ENCODE measurements at regions not wholly inside any gene's neighbourhood (a gene's known extent, or its start where the extent isn't known, plus 50 kb on each side); places are given as distances from the start of the nearest gene placed in this dataset.

DNA sequence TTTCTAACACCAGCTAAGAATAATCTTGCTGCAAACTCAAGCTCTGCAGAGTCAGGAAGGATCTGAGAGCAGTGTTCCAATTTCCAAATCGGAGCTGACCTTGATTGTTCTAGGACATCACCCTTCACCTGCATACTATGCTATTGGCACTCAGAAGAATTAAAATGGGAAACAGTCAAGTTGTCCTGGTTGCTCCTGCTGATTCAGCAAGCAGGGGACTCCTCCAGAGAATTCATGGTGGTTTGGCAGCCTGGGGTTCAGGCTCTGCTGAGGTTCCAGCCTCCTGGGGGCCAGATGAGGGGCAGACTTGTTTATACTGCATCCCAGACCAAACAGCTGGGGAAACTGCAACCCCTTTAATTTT is 213.7 kb upstream of the ADAMTS9 start:
- DNase-seq (ENCODE audit: low read depth in 2 of 2): peak in 1 of 2 donors; percentile 58
- H3K4me3 ChIP-seq (replicated peaks in 1 of 2; ENCODE audit: low read depth in 2 of 2, low read length in 2 of 2): no peak overlapping the region
- TF ChIP-seq CTCF (IDR thresholded peaks at IDR 0.05; ENCODE audit: low read depth, low read length): no peak

DNA sequence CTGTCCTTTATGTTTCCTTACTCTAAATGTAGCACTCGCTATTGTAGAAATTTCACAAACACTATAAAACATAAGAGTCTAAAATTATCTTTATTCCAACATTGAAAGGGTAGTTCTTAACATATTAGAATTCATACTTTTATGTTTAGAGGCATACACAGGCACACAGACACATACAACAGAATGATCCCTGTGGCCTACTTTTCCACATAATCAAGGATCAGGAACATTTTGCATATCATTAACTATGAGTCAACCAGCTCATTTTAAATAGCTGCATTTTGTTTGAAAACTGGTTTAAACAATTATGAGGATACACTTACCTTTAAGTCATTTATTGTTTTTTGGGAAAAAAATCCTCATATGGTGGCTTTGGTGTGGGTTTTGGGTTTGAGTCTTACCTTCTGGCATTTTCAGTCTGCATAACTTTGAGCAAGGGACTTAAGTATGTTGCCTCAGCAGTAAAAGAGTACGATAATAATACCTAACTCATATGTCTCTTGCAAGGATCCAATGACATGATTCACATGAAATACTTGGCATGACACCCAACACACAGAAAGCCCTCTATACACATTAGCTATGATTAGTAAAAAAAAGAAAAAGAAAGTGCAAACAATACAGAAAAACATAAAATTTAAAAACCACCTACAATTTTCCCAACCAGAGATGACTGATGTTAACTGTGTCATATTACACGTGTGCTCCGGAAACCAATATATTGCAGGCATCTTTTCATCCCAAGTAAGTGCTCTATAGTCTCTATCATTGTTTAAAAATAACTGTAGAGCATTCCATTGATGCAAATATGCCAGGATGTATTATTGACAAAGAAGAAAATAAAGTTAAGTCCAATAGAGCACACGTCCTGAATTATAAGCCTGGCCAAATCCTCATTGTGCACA is 213.1 kb upstream of the ADAMTS9 start:
- DNase-seq (ENCODE audit: low read depth in 2 of 2): peak; percentile 53 to 68
- no peak overlapping the region for H3K4me3 ChIP-seq (replicated peaks in 1 of 2; ENCODE audit: low read depth in 2 of 2, low read length in 2 of 2)
- no peak for TF ChIP-seq CTCF (IDR thresholded peaks at IDR 0.05; ENCODE audit: low read depth, low read length)

DNA sequence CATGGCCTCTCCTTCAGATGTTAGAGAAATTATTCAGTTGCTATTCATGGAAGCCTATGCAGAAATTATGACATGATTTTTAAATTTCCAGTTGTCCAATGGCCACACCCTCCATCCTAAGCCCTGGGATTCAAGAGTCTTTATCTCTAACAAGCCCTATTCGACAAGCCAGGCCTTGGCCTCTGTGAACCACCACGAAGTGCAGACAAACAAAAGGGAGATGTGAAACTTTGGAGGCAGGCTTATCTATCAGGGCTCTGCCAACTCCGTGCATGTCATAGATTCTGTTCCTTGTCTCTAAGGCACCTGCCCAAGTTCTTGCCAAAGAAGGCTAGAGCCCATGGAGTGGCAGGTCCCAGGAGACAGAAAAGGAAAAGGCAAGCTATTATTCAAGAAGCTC is 212.4 kb upstream of the ADAMTS9 start:
- DNase-seq (ENCODE audit: low read depth in 2 of 2): no peak
- H3K4me3 ChIP-seq (replicated peaks in 1 of 2; ENCODE audit: low read depth in 2 of 2, low read length in 2 of 2): no peak overlapping the region
- no peak for TF ChIP-seq CTCF (IDR thresholded peaks at IDR 0.05; ENCODE audit: low read depth, low read length)

- no peak for TF ChIP-seq CTCF (IDR thresholded peaks at IDR 0.05; ENCODE audit: low read depth, low read length)
- no peak overlapping the region for H3K4me3 ChIP-seq (replicated peaks in 1 of 2; ENCODE audit: low read depth in 2 of 2, low read length in 2 of 2)
- peak in 1 of 2 donors; percentile 43 for DNase-seq (ENCODE audit: low read depth in 2 of 2)
Measured at GRCh38 chr3:64898941-64899340, 211.1 kb upstream of the ADAMTS9 start.

DNA sequence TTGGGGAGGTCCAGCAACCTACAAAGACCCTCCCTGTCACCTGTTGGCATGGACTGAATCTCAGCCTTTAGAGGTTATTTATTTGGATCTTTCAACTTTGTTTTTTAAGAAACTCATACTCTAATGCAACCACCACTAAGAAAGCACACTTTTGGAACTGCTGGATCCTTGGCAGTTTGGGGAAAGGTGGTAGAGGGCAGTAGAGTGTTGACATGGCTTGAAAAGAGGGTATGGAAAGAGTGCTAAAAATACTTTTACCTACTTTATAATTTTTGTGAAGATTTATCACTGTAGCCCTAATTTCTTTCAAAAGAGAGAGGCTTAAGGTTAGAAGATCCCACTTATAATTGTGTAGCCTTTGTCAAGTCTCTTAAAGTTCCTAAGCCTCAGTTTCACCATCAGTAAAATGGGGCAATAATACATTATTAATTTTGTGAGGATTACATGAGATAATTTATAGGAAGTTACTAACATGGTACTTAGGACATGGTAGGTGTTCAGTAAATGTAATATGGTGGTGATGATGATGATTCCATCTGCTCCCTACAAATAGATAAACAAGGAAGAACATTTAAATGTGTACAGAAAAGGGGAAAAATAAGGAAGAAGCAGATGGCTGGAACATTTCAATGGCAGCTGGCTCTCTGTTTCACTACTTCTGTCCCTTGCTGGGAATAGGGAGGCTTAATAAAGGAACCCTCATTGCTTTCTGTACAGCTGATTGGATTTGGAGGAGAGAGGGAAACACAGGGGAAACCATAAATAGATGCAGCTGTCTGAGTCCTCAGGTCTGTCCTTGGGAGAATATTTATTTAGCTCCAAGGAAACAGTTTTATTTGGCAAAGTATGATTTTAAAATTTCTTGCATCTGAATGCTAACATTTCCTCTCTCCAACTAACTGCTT is 208.4 kb upstream of the ADAMTS9 start:
- TF ChIP-seq CTCF (IDR thresholded peaks at IDR 0.05; ENCODE audit: low read depth, low read length): no peak
- no peak for DNase-seq (ENCODE audit: low read depth in 2 of 2)
- no peak overlapping the region for H3K4me3 ChIP-seq (replicated peaks in 1 of 2; ENCODE audit: low read depth in 2 of 2, low read length in 2 of 2)

GRCh38 chr3:64895106-64895990 is 207.5 kb upstream of the ADAMTS9 start:
- DNase-seq (ENCODE audit: low read depth in 2 of 2): no peak
- no peak for TF ChIP-seq CTCF (IDR thresholded peaks at IDR 0.05; ENCODE audit: low read depth, low read length)

More at GRCh38 chr3:64895106-64895990, 207.5 kb upstream of the ADAMTS9 start:
- H3K4me3 ChIP-seq (replicated peaks in 1 of 2; ENCODE audit: low read depth in 2 of 2, low read length in 2 of 2): no peak overlapping the region
